ENCODE measurements at regions not wholly inside any gene's neighbourhood (a gene's known extent, or its start where the extent isn't known, plus 50 kb on each side); places are given as distances from the start of the nearest gene placed in this dataset.

GRCh38 chr3:124517306-124517705, 212.9 kb upstream of the UMPS start:
- no peak overlapping the region for H3K27ac ChIP-seq (ENCODE audit: low read depth in 2 of 2, low read length in 2 of 2)
- intact Hi-C loops (cut with DNase I) = no loop called here
- no peak for TF ChIP-seq CTCF (IDR thresholded peaks at IDR 0.05; ENCODE audit: borderline replicate concordance, extremely low read depth, insufficient read depth)
- no peak overlapping the region for H3K4me3 ChIP-seq (ENCODE audit: low read length in 3 of 3)
- H3K9ac ChIP-seq (ENCODE audit: low read length in 3 of 3) = no peak overlapping the region
- no peaks in the 10 kb centered on the region for H3K4me1 ChIP-seq (ENCODE audit: control insufficient read depth in 2 of 3, insufficient read depth in 2 of 3, low read depth in 1 of 3, low read length in 3 of 3)
- no peak for FAIRE-seq
- no peaks in the 10 kb centered on the region for H3K9me3 ChIP-seq (ENCODE audit: control insufficient read depth in 2 of 3, insufficient read depth in 1 of 3, low read length in 3 of 3)
- no peak for DNase-seq
- H3K27me3 ChIP-seq (ENCODE audit: control insufficient read depth, insufficient read depth, low read length) = no peaks in the 10 kb centered on the region
- no peaks in the 10 kb centered on the region for H3K36me3 ChIP-seq (ENCODE audit: control insufficient read depth in 2 of 3, insufficient read depth in 3 of 3, low read length in 3 of 3)

GRCh38 chr3:124518350-124518749, 211.9 kb upstream of the UMPS start:
- no peaks in the 10 kb centered on the region for H3K4me1 ChIP-seq (ENCODE audit: control insufficient read depth in 2 of 3, insufficient read depth in 2 of 3, low read depth in 1 of 3, low read length in 3 of 3)
- FAIRE-seq (no peak), DNase-seq (no peak)
- no peak overlapping the region for H3K27ac ChIP-seq (ENCODE audit: low read depth in 2 of 2, low read length in 2 of 2)
- intact Hi-C loops (cut with DNase I) = no loop called here
- no peaks in the 10 kb centered on the region for H3K36me3 ChIP-seq (ENCODE audit: control insufficient read depth in 2 of 3, insufficient read depth in 3 of 3, low read length in 3 of 3)
- no peak overlapping the region for H3K4me3 ChIP-seq (ENCODE audit: low read length in 3 of 3)
- no peaks in the 10 kb centered on the region for H3K9me3 ChIP-seq (ENCODE audit: control insufficient read depth in 2 of 3, insufficient read depth in 1 of 3, low read length in 3 of 3)
- H3K9ac ChIP-seq (ENCODE audit: low read length in 3 of 3) = no peak overlapping the region
- TF ChIP-seq CTCF (IDR thresholded peaks at IDR 0.05; ENCODE audit: borderline replicate concordance, extremely low read depth, insufficient read depth) = no peak
- no peaks in the 10 kb centered on the region for H3K27me3 ChIP-seq (ENCODE audit: control insufficient read depth, insufficient read depth, low read length)

GRCh38 chr3:124519591-124520194, 210.6 kb upstream of the UMPS start:
- TF ChIP-seq CTCF (IDR thresholded peaks at IDR 0.05; ENCODE audit: borderline replicate concordance, extremely low read depth, insufficient read depth) = no peak
- Histone ChIP-seq H3K27ac (ENCODE audit: low read depth in 2 of 2, low read length in 2 of 2) (no peak overlapping the region), H3K36me3 (ENCODE audit: control insufficient read depth in 2 of 3, insufficient read depth in 3 of 3, low read length in 3 of 3) (no peaks in the 10 kb centered on the region), H3K4me1 (ENCODE audit: control insufficient read depth in 2 of 3, insufficient read depth in 2 of 3, low read depth in 1 of 3, low read length in 3 of 3) (no peaks in the 10 kb centered on the region), H3K9ac (ENCODE audit: low read length in 3 of 3) (no peak overlapping the region), H3K27me3 (ENCODE audit: control insufficient read depth, insufficient read depth, low read length) (no peaks in the 10 kb centered on the region), H3K9me3 (ENCODE audit: control insufficient read depth in 2 of 3, insufficient read depth in 1 of 3, low read length in 3 of 3) (no peaks in the 10 kb centered on the region), H3K4me3 (ENCODE audit: low read length in 3 of 3) (no peak overlapping the region)
- DNase-seq (no peak), FAIRE-seq (no peak)
- intact Hi-C loops (cut with DNase I) = no loop called here

- no peak overlapping the region for H3K27ac ChIP-seq (ENCODE audit: low read depth in 2 of 2, low read length in 2 of 2)
- no peak overlapping the region for H3K4me3 ChIP-seq (ENCODE audit: low read length in 3 of 3)
- intact Hi-C loops (cut with DNase I) = no loop called here
- DNase-seq (no peak), FAIRE-seq (no peak)
- TF ChIP-seq CTCF (IDR thresholded peaks at IDR 0.05; ENCODE audit: borderline replicate concordance, extremely low read depth, insufficient read depth) = no peak
- no peak overlapping the region for H3K9ac ChIP-seq (ENCODE audit: low read length in 3 of 3)
- no peaks in the 10 kb centered on the region for H3K9me3 ChIP-seq (ENCODE audit: control insufficient read depth in 2 of 3, insufficient read depth in 1 of 3, low read length in 3 of 3)
- H3K4me1 ChIP-seq (ENCODE audit: control insufficient read depth in 2 of 3, insufficient read depth in 2 of 3, low read depth in 1 of 3, low read length in 3 of 3) = no peaks in the 10 kb centered on the region
- H3K36me3 ChIP-seq (ENCODE audit: control insufficient read depth in 2 of 3, insufficient read depth in 3 of 3, low read length in 3 of 3) = no peaks in the 10 kb centered on the region
- no peaks in the 10 kb centered on the region for H3K27me3 ChIP-seq (ENCODE audit: control insufficient read depth, insufficient read depth, low read length)
Observed at GRCh38 chr3:124520970-124521369, 209.3 kb upstream of the UMPS start.
